AG10803 (cell line): ENCODE measurements at regions not wholly inside any gene's neighbourhood (a gene's known extent, or its start where the extent isn't known, plus 50 kb on each side); places are given as distances from the start of the nearest gene placed in this dataset.

Source experiments
- DNase-seq: peaks from one replicate; pipeline ENCODE4 v3.0.0; 2010; ENCODE audit warnings: low read depth
- H3K4me3 ChIP-seq: 2 replicates; pipeline ENCODE4 v1.5.1; 2011; ENCODE audit warnings: mild to moderate bottlenecking, low read length, control low read depth
- CTCF ChIP-seq: conservative IDR thresholded peaks from 2 replicates; pipeline ENCODE4 v1.5.1; 2011; ENCODE audit warnings: mild to moderate bottlenecking, low read length, control low read depth, inconsistent platforms

GRCh38 chr7:35988818-35989217, 164.2 kb upstream of the EEPD1 start:
- DNase-seq = no peak
- H3K4me3 ChIP-seq = no peak overlapping the region
- no peak for TF ChIP-seq CTCF

DNA sequence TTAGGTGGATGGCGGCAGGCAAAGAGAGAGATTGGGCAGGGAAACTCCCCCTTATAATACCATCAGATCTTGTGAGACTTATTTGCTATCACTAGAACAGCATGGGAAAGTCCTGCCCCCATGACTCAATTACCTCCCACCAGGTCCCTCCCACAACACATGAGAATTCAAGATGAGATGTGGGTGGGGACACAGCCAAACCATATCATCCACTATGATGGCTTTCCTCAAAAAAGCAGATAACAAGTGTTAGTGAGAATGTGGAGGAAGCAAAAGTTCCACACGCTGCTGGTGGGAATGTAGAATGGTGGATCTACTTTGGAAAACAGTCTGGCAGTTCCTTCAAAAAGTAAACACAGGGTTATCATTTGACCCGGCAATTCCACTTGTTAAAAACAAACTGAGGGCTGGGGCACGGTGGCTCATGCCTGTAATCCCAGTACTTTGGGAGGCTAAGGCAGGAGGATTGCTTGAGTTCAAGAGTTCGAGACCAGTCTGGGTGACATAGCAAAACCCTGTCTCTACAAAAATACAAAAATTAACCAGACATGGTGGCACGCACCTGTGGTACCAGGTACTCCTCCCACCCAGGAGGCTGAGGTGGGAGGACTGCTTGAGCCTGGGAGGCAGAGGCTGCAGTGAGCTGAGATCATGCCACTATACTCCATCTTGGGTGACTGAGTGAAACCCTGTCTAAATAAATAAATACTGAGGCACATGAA, 161.4 kb upstream of the EEPD1 start:
- H3K4me3 ChIP-seq = no peak overlapping the region
- no peak for TF ChIP-seq CTCF
- no peak for DNase-seq

DNA sequence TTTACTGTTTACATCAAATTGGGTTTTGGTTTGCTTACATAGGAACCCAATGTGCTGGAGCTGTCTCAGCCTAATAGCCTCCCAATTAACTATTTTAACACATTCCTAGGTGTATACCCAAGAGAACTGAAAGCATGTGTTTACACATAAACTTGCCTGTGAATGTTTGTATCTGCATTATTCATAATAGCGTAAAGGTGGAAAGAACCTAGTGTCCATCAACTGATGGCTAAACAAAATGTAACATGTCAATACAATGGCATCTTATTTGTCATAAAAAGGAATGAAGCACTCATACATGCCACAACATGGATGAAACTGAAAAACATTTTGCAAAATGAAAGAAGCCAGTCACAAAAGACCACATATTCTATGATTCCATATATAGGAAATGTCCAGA, 160.6 kb upstream of the EEPD1 start:
- no peak for TF ChIP-seq CTCF
- no peak for DNase-seq
- no peak overlapping the region for H3K4me3 ChIP-seq

DNA sequence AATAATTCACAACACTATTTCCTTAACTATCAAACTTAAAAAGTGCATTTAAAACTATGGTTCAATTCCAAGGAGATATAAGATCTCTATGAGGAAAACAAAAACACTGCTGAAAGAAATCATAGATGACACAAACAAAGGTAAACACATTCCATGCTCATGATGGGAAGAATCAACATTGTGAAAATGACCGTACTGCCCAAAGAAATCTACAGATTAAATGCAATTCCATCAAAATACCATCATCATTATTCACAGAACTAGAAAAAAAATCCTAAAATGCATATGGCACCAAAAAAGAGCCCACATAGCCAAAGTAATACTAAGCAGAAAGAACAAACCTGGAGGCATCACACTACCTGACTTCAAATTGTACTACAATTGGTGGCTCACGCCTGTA, 159.9 kb upstream of the EEPD1 start:
- DNase-seq = no peak
- no peak for TF ChIP-seq CTCF
- H3K4me3 ChIP-seq = no peak overlapping the region

DNA sequence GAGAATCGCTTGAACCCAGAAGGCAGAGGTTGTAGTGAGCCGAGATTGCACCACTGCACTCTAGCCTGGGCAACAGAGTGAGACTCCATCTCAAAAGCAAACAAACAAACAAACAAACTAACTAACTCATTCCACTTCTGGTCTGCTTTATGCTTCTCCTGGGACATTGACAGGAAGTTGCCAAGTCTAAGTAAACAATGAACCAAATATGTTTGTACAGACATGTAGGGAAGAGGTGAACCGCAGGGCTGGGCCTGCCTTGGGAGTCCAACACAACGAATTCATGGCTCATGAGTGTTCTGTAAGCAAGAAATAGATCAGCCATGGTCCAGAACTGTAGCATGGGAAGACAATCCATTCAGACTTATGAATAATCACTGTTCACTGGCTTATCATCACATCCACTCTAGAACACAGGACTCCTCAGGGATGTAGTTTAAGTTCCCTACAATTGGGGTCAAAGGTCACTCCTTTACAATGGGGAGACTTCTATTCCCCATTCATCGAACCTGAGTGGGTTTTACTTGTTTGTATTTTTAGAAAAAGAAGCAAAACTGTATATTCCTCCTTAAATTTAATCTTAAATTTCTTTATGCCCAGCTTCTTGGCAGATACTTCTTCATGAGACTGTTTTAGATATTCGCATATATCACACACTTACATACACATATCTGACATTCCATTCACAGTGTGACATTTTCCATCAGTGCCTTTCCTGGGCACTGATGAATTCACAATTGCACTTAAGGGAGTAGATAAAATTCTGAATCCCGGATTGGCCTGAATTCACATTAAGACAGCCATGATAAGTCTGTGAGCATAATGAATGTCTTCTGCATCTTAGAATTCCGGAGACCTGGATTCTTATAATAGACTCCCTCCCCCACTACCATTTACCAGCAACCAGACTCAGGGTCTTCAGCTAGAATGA, 159.1 kb upstream of the EEPD1 start:
- TF ChIP-seq CTCF = no peak
- DNase-seq = peak; percentile 61
- no peak overlapping the region for H3K4me3 ChIP-seq

DNA sequence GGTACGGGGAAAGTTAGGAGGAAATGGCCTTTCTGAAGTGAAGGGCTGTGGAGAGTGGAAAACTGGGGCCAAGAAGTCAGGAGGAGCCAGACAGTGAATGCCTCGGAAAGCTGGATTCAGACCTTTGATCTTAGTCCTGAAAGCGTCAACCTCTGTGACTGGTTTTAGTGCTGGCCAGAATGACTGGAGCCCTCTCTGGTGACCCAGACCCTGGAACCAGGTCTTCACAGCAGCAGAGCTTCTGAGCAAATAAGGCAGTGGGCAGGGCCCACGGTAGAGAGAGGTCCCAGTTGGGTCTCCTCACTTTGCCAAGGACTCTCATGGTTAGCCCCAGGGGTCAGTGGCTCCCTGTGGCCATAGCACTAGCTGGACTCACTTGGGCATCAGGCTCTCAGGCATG, 157.7 kb upstream of the EEPD1 start:
- TF ChIP-seq CTCF = no peak
- DNase-seq = no peak
- H3K4me3 ChIP-seq = no peak overlapping the region

GRCh38 chr7:35998481-35998880, 154.6 kb upstream of the EEPD1 start:
- TF ChIP-seq CTCF = no peak
- no peak overlapping the region for H3K4me3 ChIP-seq
- no peak for DNase-seq
